ENCODE measurements at regions not wholly inside any gene's neighbourhood (a gene's known extent, or its start where the extent isn't known, plus 50 kb on each side); places are given as distances from the start of the nearest gene placed in this dataset.

GRCh38 chr1:177609953-177610352, 359.9 kb downstream of the SEC16B start:
- no peaks in the 10 kb centered on the region for H3K4me1 ChIP-seq
- H3K27ac ChIP-seq = no peak overlapping the region
- no peaks in the 10 kb centered on the region for H3K9me3 ChIP-seq
- no peak overlapping the region for H3K4me3 ChIP-seq
- intact Hi-C loops (cut with DNase I) = no loop called here
- no peak for DNase-seq (ENCODE audit: extremely low spot score in 2 of 2)
- TF ChIP-seq POLR2AphosphoS5 (IDR thresholded peaks at IDR 0.05; ENCODE audit: insufficient read depth in 1 of 2, low read depth in 1 of 2) (no peak), CTCF (IDR thresholded peaks at IDR 0.05) (no peak)
- H3K27me3 ChIP-seq = no peaks in the 10 kb centered on the region
- H3K36me3 ChIP-seq = no peaks in the 10 kb centered on the region

- no peak for DNase-seq (ENCODE audit: extremely low spot score in 2 of 2)
- TF ChIP-seq POLR2A (IDR thresholded peaks at IDR 0.05) (no peak), POLR2AphosphoS5 (IDR thresholded peaks at IDR 0.05; ENCODE audit: insufficient read depth in 1 of 2, low read depth in 1 of 2) (no peak), CTCF (IDR thresholded peaks at IDR 0.05) (no peak)
- Histone ChIP-seq H3K27me3 (no peaks in the 10 kb centered on the region), H3K9me3 (no peaks in the 10 kb centered on the region), H3K27ac (no peak overlapping the region), H3K36me3 (no peaks in the 10 kb centered on the region), H3K4me1 (no peaks in the 10 kb centered on the region), H3K4me3 (no peak overlapping the region)
- intact Hi-C loops (cut with DNase I) = no loop called here
These were observed 368.9 kb downstream of the SEC16B start for GRCh38 chr1:177600936-177601335.

GRCh38 chr1:177600321-177600720, 369.5 kb downstream of the SEC16B start:
- Histone ChIP-seq H3K4me1 (no peaks in the 10 kb centered on the region), H3K4me3 (no peak overlapping the region), H3K9me3 (no peaks in the 10 kb centered on the region), H3K27ac (no peak overlapping the region), H3K27me3 (no peaks in the 10 kb centered on the region), H3K36me3 (no peaks in the 10 kb centered on the region)
- no peak for DNase-seq (ENCODE audit: extremely low spot score in 2 of 2)
- intact Hi-C loops (cut with DNase I) = no loop called here
- no peak for TF ChIP-seq POLR2A (IDR thresholded peaks at IDR 0.05)
- no peak for TF ChIP-seq CTCF (IDR thresholded peaks at IDR 0.05)
- no peak for TF ChIP-seq POLR2AphosphoS5 (IDR thresholded peaks at IDR 0.05; ENCODE audit: insufficient read depth in 1 of 2, low read depth in 1 of 2)

GRCh38 chr1:177597393-177597792, 372.5 kb downstream of the SEC16B start:
- H3K27ac ChIP-seq = no peak overlapping the region
- DNase-seq (ENCODE audit: extremely low spot score in 2 of 2) = no peak
- no peaks in the 10 kb centered on the region for H3K9me3 ChIP-seq
- TF ChIP-seq POLR2AphosphoS5 (IDR thresholded peaks at IDR 0.05; ENCODE audit: insufficient read depth in 1 of 2, low read depth in 1 of 2) (no peak), POLR2A (IDR thresholded peaks at IDR 0.05) (no peak), CTCF (IDR thresholded peaks at IDR 0.05) (no peak)
- H3K36me3 ChIP-seq = no peaks in the 10 kb centered on the region
- no peaks in the 10 kb centered on the region for H3K4me1 ChIP-seq
- H3K4me3 ChIP-seq = no peak overlapping the region
- no peaks in the 10 kb centered on the region for H3K27me3 ChIP-seq
- intact Hi-C loops (cut with DNase I) = no loop called here

DNA sequence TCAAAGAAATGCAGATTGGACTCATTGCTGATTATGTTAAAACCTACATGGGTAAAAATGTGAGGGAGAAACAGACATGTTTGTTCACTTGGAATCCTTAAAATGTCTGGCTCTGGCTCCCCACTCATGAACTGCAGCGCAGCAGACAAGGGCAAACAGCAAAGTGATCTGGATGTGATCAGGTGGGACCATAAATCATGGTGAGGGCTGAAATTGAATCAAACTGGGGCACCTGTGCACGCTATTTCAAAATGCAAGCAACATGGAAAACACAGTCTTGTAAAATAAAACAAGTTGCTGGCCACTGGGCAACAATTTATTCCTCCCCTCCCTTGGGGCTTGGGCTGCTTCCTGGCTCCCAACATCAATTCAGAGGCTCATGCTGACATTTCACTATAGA, 373.4 kb downstream of the SEC16B start:
- DNase-seq (ENCODE audit: extremely low spot score in 2 of 2) = no peak
- H3K27ac ChIP-seq = no peak overlapping the region
- no peak overlapping the region for H3K4me3 ChIP-seq
- H3K27me3 ChIP-seq = no peaks in the 10 kb centered on the region
- H3K36me3 ChIP-seq = no peaks in the 10 kb centered on the region
- TF ChIP-seq POLR2AphosphoS5 (IDR thresholded peaks at IDR 0.05; ENCODE audit: insufficient read depth in 1 of 2, low read depth in 1 of 2) (no peak), CTCF (IDR thresholded peaks at IDR 0.05) (no peak), POLR2A (IDR thresholded peaks at IDR 0.05) (no peak)
- intact Hi-C loops (cut with DNase I) = no loop called here
- H3K9me3 ChIP-seq = no peaks in the 10 kb centered on the region
- no peaks in the 10 kb centered on the region for H3K4me1 ChIP-seq
